H9 (cell line): ENCODE measurements at regions not wholly inside any gene's neighbourhood (a gene's known extent, or its start where the extent isn't known, plus 50 kb on each side); places are given as distances from the start of the nearest gene placed in this dataset.
A peak's percentile ranks its signal among the peaks of the same experiment; 100 is the strongest.

ENCODE experiments used
- DNase-seq: peaks from one replicate; pipeline ENCODE4 v3.0.0-alpha.2; 2017
- H2AFZ ChIP-seq: one replicate; pipeline ENCODE4 v1.6.1; 2013; ENCODE audit warnings: mild to moderate bottlenecking, low read length, control low read depth, moderate library complexity
- H2AK5ac ChIP-seq: 2 replicates; pipeline ENCODE4 v1.6.1; 2013; ENCODE audit warnings: low read length, control low read depth, mixed read lengths; ENCODE audit not compliant: insufficient read length
- H2BK120ac ChIP-seq: one replicate; pipeline ENCODE4 v1.6.1; 2013; ENCODE audit warnings: low read depth, mild to moderate bottlenecking, low read length, control low read depth, inconsistent platforms; ENCODE audit not compliant: poor library complexity, severe bottlenecking
- H2BK12ac ChIP-seq: 2 replicates; pipeline ENCODE4 v1.6.1; 2013; ENCODE audit warnings: low read length, control low read depth, mixed read lengths, low read depth; ENCODE audit not compliant: insufficient read length
- H2BK15ac ChIP-seq: 2 replicates; pipeline ENCODE4 v1.6.1; 2013; ENCODE audit warnings: low read depth, low read length, control low read depth
- H2BK20ac ChIP-seq: one replicate; pipeline ENCODE4 v1.6.1; 2013; ENCODE audit warnings: low read depth, mild to moderate bottlenecking, low read length, control low read depth, inconsistent platforms; ENCODE audit not compliant: poor library complexity, severe bottlenecking
- H2BK5ac ChIP-seq: 2 replicates; pipeline ENCODE4 v1.6.1; 2013; ENCODE audit warnings: low read length, control low read depth, mixed read lengths; ENCODE audit not compliant: insufficient read length
- H3K14ac ChIP-seq: 2 replicates; pipeline ENCODE4 v1.6.1; 2013; ENCODE audit warnings: low read length, control low read depth; ENCODE audit not compliant: insufficient read depth
- H3K18ac ChIP-seq: 2 replicates; pipeline ENCODE4 v1.6.1; 2013; ENCODE audit warnings: low read depth, mild to moderate bottlenecking, mixed read lengths, low read length, control low read depth; ENCODE audit not compliant: insufficient read length
- H3K23ac ChIP-seq: 2 replicates; pipeline ENCODE4 v1.6.1; 2013; ENCODE audit warnings: low read length, control low read depth, mixed read lengths, low read depth; ENCODE audit not compliant: insufficient read length
- H3K23me2 ChIP-seq: 2 replicates; pipeline ENCODE4 v1.6.1; 2013; ENCODE audit warnings: low read depth, mild to moderate bottlenecking, mixed read lengths, low read length, control low read depth; ENCODE audit not compliant: insufficient read length, poor library complexity, severe bottlenecking
- H3K27ac ChIP-seq: 2 replicates; pipeline ENCODE4 v1.5.1; 2013; ENCODE audit warnings: low read length, control low read depth, mixed read lengths, low read depth; ENCODE audit not compliant: insufficient read length
- H3K27me3 ChIP-seq: 2 replicates; pipeline ENCODE4 v1.6.1; 2013; ENCODE audit warnings: low read length, control low read depth, inconsistent platforms; ENCODE audit not compliant: insufficient read depth
- H3K4ac ChIP-seq: 2 replicates; pipeline ENCODE4 v1.6.1; 2013; ENCODE audit warnings: low read depth, mild to moderate bottlenecking, control low read depth, inconsistent platforms, low read length, moderate library complexity
- H3K4me1 ChIP-seq: 2 replicates; pipeline ENCODE4 v1.6.1; 2013; ENCODE audit warnings: low read length, control low read depth, inconsistent platforms; ENCODE audit not compliant: insufficient read depth
- H3K4me2 ChIP-seq: 2 replicates; pipeline ENCODE4 v1.6.1; 2013; ENCODE audit warnings: low read length, control low read depth, mixed read lengths; ENCODE audit not compliant: insufficient read length, insufficient read depth
- H3K56ac ChIP-seq: 2 replicates; pipeline ENCODE4 v1.6.1; 2013; ENCODE audit warnings: low read depth, mild to moderate bottlenecking, mixed read lengths, low read length, control low read depth; ENCODE audit not compliant: insufficient read length
- H3K79me1 ChIP-seq: 2 replicates; pipeline ENCODE4 v1.6.1; 2013; ENCODE audit warnings: low read depth, mild to moderate bottlenecking, moderate library complexity, low read length, control low read depth, inconsistent platforms; ENCODE audit not compliant: insufficient read depth, poor library complexity, severe bottlenecking
- H3K79me2 ChIP-seq: 2 replicates; pipeline ENCODE4 v1.6.1; 2013; ENCODE audit warnings: low read length, control low read depth, inconsistent platforms; ENCODE audit not compliant: insufficient read depth
- H3K9ac ChIP-seq: 2 replicates; pipeline ENCODE4 v1.6.1; 2013; ENCODE audit warnings: low read length, control low read depth, mixed read lengths; ENCODE audit not compliant: insufficient read length; ENCODE audit errors: extremely low read depth
- H3K9me3 ChIP-seq: one replicate; pipeline ENCODE4 v1.6.1; 2013; ENCODE audit warnings: low read depth, low read length, inconsistent platforms; ENCODE audit not compliant: control insufficient read depth
- H3T11ph ChIP-seq: one replicate; pipeline ENCODE4 v1.6.1; 2013; ENCODE audit warnings: mild to moderate bottlenecking, low read length, control low read depth, inconsistent platforms
- H4K20me1 ChIP-seq: one replicate; pipeline ENCODE4 v1.6.1; 2013; ENCODE audit not compliant: control insufficient read depth, insufficient read length, insufficient read depth
- H4K5ac ChIP-seq: 2 replicates; pipeline ENCODE4 v1.6.1; 2013; ENCODE audit warnings: low read depth, mild to moderate bottlenecking, mixed read lengths, low read length, control low read depth; ENCODE audit not compliant: insufficient read length
- H4K8ac ChIP-seq: replicated peaks from 2 replicates; pipeline ENCODE4 v1.6.1; 2013; ENCODE audit warnings: low read length, control low read depth, mixed read lengths, low read depth; ENCODE audit not compliant: insufficient read length
- H4K91ac ChIP-seq: 2 replicates; pipeline ENCODE4 v1.6.1; 2013; ENCODE audit warnings: low read depth, mild to moderate bottlenecking, moderate library complexity, mixed read lengths, low read length, control low read depth; ENCODE audit not compliant: insufficient read length
- H3K27ac Mint-ChIP-seq, 3 experiments: 2 replicates in 2 of 3; 3 replicates in 1 of 3; pipeline ENCODE4 v1.8.0; 2020 to 2021; ENCODE audit warnings: mixed read lengths in 3 of 3, mild to moderate bottlenecking in 1 of 3, moderate library complexity in 1 of 3
- H3K27me3 Mint-ChIP-seq: 2 replicates; pipeline ENCODE4 v1.8.0; 2021; ENCODE audit warnings: low read depth, mild to moderate bottlenecking, moderate library complexity, mixed read lengths
- H3K36me3 Mint-ChIP-seq, 3 experiments: 2 replicates in 2 of 3; 3 replicates in 1 of 3; pipeline ENCODE4 v1.8.0; 2020 to 2021; ENCODE audit warnings: low read depth in 3 of 3, mixed read lengths in 3 of 3; ENCODE audit not compliant: insufficient read depth in 1 of 3
- H3K4me1 Mint-ChIP-seq, 2 experiments: 2 replicates each; pipeline ENCODE4 v1.8.0; 2020; ENCODE audit warnings: mixed read lengths in 2 of 2
- H3K4me3 Mint-ChIP-seq, 2 experiments: 2 replicates in 1 of 2; 3 replicates in 1 of 2; pipeline ENCODE4 v1.8.0; 2020 to 2021; ENCODE audit warnings: mild to moderate bottlenecking in 2 of 2, mixed read lengths in 2 of 2, moderate library complexity in 1 of 2
- H3K9me3 Mint-ChIP-seq, 2 experiments: 2 replicates in 1 of 2; 3 replicates in 1 of 2; pipeline ENCODE4 v1.8.0; 2020; ENCODE audit warnings: mild to moderate bottlenecking in 2 of 2, mixed read lengths in 2 of 2, moderate library complexity in 1 of 2
- CTCF ChIP-seq: fragments of 200-600 bp; sonication (generic); conservative IDR thresholded peaks from 3 replicates; pipeline ENCODE4 v1.8.0; 2021; ENCODE audit warnings: antibody characterized with exemption, mild to moderate bottlenecking
- WGBS: extraction: QIAGEN DNeasy Blood & Tissue Kit; methylation state at CpG from one replicate; pipeline ENCODE4 v1.1.7; 2013; ENCODE audit warnings: missing lambda C conversion rate, low lambda C conversion rate, mixed read lengths; ENCODE audit not compliant: insufficient read length; ENCODE audit errors: extremely low coverage; 5-methylcytosine and 5-hydroxymethylcytosine counted together

- Histone ChIP-seq H3K4me1 (no peaks in the 10 kb centered on the region), H3K27me3 (no peaks in the 10 kb centered on the region; the same call in 1 of the 2 replicates), H2BK20ac (no peak overlapping the region), H3K9me3 (no peaks in the 10 kb centered on the region), H4K8ac (no peak overlapping the region), H2AK5ac (no peak overlapping the region), H3K56ac (no peak overlapping the region), H3K27ac (no peak overlapping the region), H3K4me2 (no peak overlapping the region), H2BK120ac (no peak overlapping the region), H3K79me2 (no peaks in the 10 kb centered on the region), H3T11ph (no peak overlapping the region), H2BK5ac (no peak overlapping the region), H3K23ac (no peak overlapping the region), H2AFZ (no peak overlapping the region), H4K5ac (no peak overlapping the region), H3K4ac (no peak overlapping the region), H2BK15ac (no peak overlapping the region), H2BK12ac (no peak overlapping the region), H3K14ac (no peak overlapping the region), H3K18ac (no peak overlapping the region), H3K79me1 (no peaks in the 10 kb centered on the region), H4K91ac (no peak overlapping the region), H3K23me2 (no peaks in the 10 kb centered on the region), H3K9ac (no peak overlapping the region), H4K20me1 (no peaks in the 10 kb centered on the region)
- Mint-ChIP-seq H3K27ac (no peak overlapping the region), H3K9me3 (peaks cover 0 to 10% of the 10 kb centered on the region in 2 experiments; a peak in 3 of 5 replicates), H3K4me1 (peaks cover 0 to 2% of the 10 kb centered on the region in 2 experiments; a peak in 1 of 4 replicates), H3K36me3 (peaks cover 0 to 2% (median 0%) of the 10 kb centered on the region in 3 experiments; a peak in 3 of 7 replicates), H3K4me3 (no peak overlapping the region), H3K27me3 (peaks cover 44% of the 10 kb centered on the region)
- WGBS: no CpG with 5 or more reads among the region's 9 CpGs
- peak; percentile 92 for TF ChIP-seq CTCF
- DNase-seq: peak; percentile 83
These were observed 115.2 kb upstream of the NXT1 start for GRCh38 chr20:23235173-23236027.
